Right cardiac atrium (tissue), 5 donors: ENCODE measurements at regions not wholly inside any gene's neighbourhood (a gene's known extent, or its start where the extent isn't known, plus 50 kb on each side); places are given as distances from the start of the nearest gene placed in this dataset.

Source experiments
- ATAC-seq, 2 donors: fragments of 200-7000 bp; cut with Tn5 transposase; one replicate each; pipeline versions ENCODE4 v1.8.0 to v1.9.1; 2020; ENCODE audit warnings: moderate library complexity in 2 of 2, mild to moderate bottlenecking in 1 of 2
- DNase-seq, 3 donors: peaks; one replicate each; pipeline ENCODE4 v3.0.0-alpha.2; 2020
- H3K27ac ChIP-seq: one replicate; pipeline ENCODE4 v1.5.1; 2013; ENCODE audit warnings: mild to moderate bottlenecking, low read length, control low read depth, moderate library complexity
- H3K27me3 ChIP-seq: one replicate; pipeline ENCODE4 v1.6.1; 2013; ENCODE audit not compliant: control insufficient read depth, insufficient read depth
- H3K4me1 ChIP-seq: one replicate; pipeline ENCODE4 v1.6.1; 2013; ENCODE audit warnings: low read length; ENCODE audit not compliant: control insufficient read depth, insufficient read depth
- H3K4me3 ChIP-seq: one replicate; pipeline ENCODE4 v1.5.1; 2013; ENCODE audit warnings: low read length, control low read depth
- H3K9me3 ChIP-seq: one replicate; pipeline ENCODE4 v1.6.1; 2013; ENCODE audit warnings: low read length; ENCODE audit not compliant: control insufficient read depth
- WGBS: extraction: QIAGEN DNeasy Blood & Tissue Kit; methylation state at CpG from one replicate; pipeline ENCODE4 v1.1.7; 2013; 5-methylcytosine and 5-hydroxymethylcytosine counted together
- intact Hi-C, 4 donors: fragments of 100-400 bp; cut with DNase I; formaldehyde crosslinking; loops; one replicate each; pipeline versions ENCODE4 v1.11.0 to v1.14.0; 2022 to 2023
- donor health status: healthy with polysubstance abuse.
- donor health status: DM: no; HTN: yes; CAD: no.
- donor health status: DM: no; HTN: no; CAD: no.
- donor health status: DM: no; HTN: yes; CAD: no; lungs with severe emphysema.
- donor health status: DM: yes; HTN: yes; CAD: no.

GRCh38 chr2:239579524-239580198, 178.8 kb upstream of the HDAC4 start:
- ATAC-seq = no peak
- intact Hi-C loops = no loop called here
- WGBS = 86% methylated on average over 7 of the region's 7 CpGs

GRCh38 chr2:239579081-239579480, 178.3 kb upstream of the HDAC4 start:
- DNase-seq = no peak
- 89% methylated on average over 12 of the region's 12 CpGs for WGBS
- Histone ChIP-seq H3K4me3 (no peak overlapping the region), H3K27me3 (no peaks in the 10 kb centered on the region), H3K4me1 (no peaks in the 10 kb centered on the region), H3K27ac (no peak overlapping the region), H3K9me3 (no peaks in the 10 kb centered on the region)
- no peak for ATAC-seq
- intact Hi-C loops = no loop called here

More at GRCh38 chr2:239579524-239580198, 178.8 kb upstream of the HDAC4 start:
- Histone ChIP-seq H3K4me1 (no peaks in the 10 kb centered on the region), H3K4me3 (no peak overlapping the region), H3K27ac (no peak overlapping the region), H3K9me3 (no peaks in the 10 kb centered on the region), H3K27me3 (no peaks in the 10 kb centered on the region)
- DNase-seq = no peak

GRCh38 chr2:239578381-239578780, 177.6 kb upstream of the HDAC4 start:
- intact Hi-C loops = no loop called here
- WGBS = 81% methylated on average over 12 of the region's 12 CpGs
- H3K27me3 ChIP-seq = no peaks in the 10 kb centered on the region
- no peak overlapping the region for H3K27ac ChIP-seq
- no peaks in the 10 kb centered on the region for H3K9me3 ChIP-seq
- no peak overlapping the region for H3K4me3 ChIP-seq
- ATAC-seq (no peak), DNase-seq (no peak)
- no peaks in the 10 kb centered on the region for H3K4me1 ChIP-seq

GRCh38 chr2:239577935-239578334, 177.1 kb upstream of the HDAC4 start:
- intact Hi-C loops = no loop called here
- H3K27me3 ChIP-seq = no peaks in the 10 kb centered on the region
- H3K4me3 ChIP-seq = no peak overlapping the region
- ATAC-seq = no peak
- no peaks in the 10 kb centered on the region for H3K4me1 ChIP-seq
- WGBS = 89% methylated on average over 12 of the region's 12 CpGs
- no peak overlapping the region for H3K27ac ChIP-seq
- no peaks in the 10 kb centered on the region for H3K9me3 ChIP-seq
- DNase-seq = no peak

GRCh38 chr2:239576784-239577685, 176.2 kb upstream of the HDAC4 start:
- 87% methylated on average over 17 of the region's 17 CpGs for WGBS
- intact Hi-C loops = no loop called here
- no peak for ATAC-seq
- Histone ChIP-seq H3K9me3 (no peaks in the 10 kb centered on the region), H3K27me3 (no peaks in the 10 kb centered on the region), H3K4me3 (no peak overlapping the region), H3K27ac (no peak overlapping the region), H3K4me1 (no peaks in the 10 kb centered on the region)
- no peak for DNase-seq

GRCh38 chr2:239575931-239576445, 175.2 kb upstream of the HDAC4 start:
- intact Hi-C loops = no loop called here
- Histone ChIP-seq H3K4me1 (no peaks in the 10 kb centered on the region), H3K27ac (no peak overlapping the region), H3K27me3 (no peaks in the 10 kb centered on the region), H3K9me3 (no peaks in the 10 kb centered on the region), H3K4me3 (no peak overlapping the region)
- DNase-seq = no peak
- 97% methylated on average over 8 of the region's 8 CpGs for WGBS
- no peak for ATAC-seq

- intact Hi-C loops = no loop called here
- ATAC-seq (no peak), DNase-seq (no peak)
- WGBS = 46% methylated on average over 13 of the region's 13 CpGs
- H3K27ac ChIP-seq = no peak overlapping the region
- no peak overlapping the region for H3K4me3 ChIP-seq
- no peaks in the 10 kb centered on the region for H3K4me1 ChIP-seq
- no peaks in the 10 kb centered on the region for H3K27me3 ChIP-seq
- H3K9me3 ChIP-seq = no peaks in the 10 kb centered on the region
Measured at GRCh38 chr2:239574434-239575156, 173.8 kb upstream of the HDAC4 start.

DNA sequence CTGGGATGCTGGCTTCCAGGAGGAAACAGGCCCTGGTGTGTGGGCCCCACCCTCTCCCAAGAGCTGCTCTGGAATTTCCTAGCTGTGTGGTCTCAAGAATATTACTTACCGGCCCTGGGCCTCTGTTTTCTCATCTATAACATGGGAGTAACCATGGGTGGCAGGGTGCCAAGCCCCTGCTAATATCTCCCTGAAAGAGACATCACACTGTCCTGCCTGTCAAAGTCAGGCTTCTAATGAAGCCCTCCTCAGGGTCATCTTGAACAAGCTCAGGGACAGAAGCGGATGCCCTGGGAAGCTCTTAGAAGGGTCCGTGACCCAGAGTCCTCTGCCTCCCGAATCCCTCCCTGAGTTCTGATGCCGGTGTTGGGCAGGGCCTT, 173.2 kb upstream of the HDAC4 start:
- no peak for ATAC-seq
- Histone ChIP-seq H3K27ac (no peak overlapping the region), H3K9me3 (no peaks in the 10 kb centered on the region), H3K4me1 (no peaks in the 10 kb centered on the region), H3K27me3 (no peaks in the 10 kb centered on the region), H3K4me3 (no peak overlapping the region)
- intact Hi-C loops = no loop called here
- WGBS = 75% methylated on average over 5 of the region's 5 CpGs
- no peak for DNase-seq

DNA sequence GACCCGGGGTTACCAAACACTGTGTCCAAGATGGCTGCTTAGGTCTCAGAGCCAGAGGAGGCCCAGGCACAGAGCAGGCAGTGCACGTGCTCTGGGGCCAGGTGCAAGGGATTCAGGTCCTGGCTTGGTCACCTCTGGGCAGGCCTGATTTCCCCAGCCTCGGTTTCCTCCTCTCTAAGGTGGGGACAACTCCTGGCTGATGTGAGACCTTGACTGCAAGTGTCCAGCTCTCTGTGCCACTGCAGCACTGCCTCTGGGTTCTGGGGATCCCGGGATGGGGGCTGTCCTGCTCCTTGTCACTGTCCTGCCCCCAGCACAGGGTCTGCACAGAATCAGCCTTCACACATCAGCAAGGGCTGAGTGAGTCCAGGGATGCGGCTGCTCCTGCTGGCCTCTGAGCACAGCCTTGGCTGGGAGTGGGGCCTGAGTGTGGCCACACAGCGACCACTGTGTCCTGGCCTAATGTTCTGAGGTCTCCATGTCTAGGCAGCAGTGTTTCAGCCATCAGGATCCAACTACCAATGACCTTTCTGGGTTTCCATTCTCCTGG, 170.2 kb upstream of the HDAC4 start:
- no peaks in the 10 kb centered on the region for H3K27me3 ChIP-seq
- no peak for ATAC-seq
- no peaks in the 10 kb centered on the region for H3K4me1 ChIP-seq
- H3K4me3 ChIP-seq = no peak overlapping the region
- WGBS = 74% methylated on average over 6 of the region's 6 CpGs
- H3K27ac ChIP-seq = no peak overlapping the region
- no peaks in the 10 kb centered on the region for H3K9me3 ChIP-seq
- intact Hi-C loops = no loop called here
- no peak for DNase-seq

DNA sequence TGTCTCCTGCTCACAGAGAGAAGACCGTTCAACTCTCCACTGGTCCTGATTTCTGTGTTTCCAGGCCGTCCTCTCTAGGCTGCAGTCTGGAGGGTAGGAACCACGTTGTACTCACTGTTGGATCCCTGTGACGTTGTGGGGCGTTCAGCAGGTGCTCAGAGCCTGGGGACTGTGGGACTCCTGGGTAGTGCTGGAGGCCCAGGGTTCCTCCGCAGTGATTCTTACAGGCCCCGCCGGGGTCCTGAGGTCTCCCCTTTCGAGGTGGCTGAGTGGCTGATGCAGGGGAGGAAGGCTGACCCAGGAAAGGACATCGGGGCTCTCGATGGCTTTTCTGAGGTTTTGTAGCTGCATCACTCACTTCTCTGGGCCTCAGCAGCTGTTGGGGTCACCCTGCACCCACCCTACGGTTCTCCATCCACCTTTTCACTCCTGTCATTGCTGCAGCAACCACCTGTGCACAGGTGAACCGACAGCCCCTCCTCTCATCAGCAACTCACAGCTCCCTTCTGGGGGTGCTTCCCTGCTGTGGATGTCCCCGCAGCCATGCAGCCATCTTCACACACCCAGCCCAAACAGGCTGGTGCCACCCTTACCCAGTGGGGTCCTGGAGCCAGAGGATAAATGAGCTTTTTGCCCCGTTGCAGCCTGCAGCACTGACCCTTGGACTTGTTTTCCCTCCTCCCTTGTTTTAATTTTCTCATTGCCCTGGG, 169.6 kb upstream of the HDAC4 start:
- intact Hi-C loops = no loop called here
- Histone ChIP-seq H3K4me3 (no peak overlapping the region), H3K27me3 (no peaks in the 10 kb centered on the region), H3K4me1 (no peaks in the 10 kb centered on the region), H3K27ac (no peak overlapping the region), H3K9me3 (no peaks in the 10 kb centered on the region)
- DNase-seq = no peak
- no peak for ATAC-seq
- WGBS = 79% methylated on average over 15 of the region's 15 CpGs
